ENCODE measurements at regions not wholly inside any gene's neighbourhood (a gene's known extent, or its start where the extent isn't known, plus 50 kb on each side); places are given as distances from the start of the nearest gene placed in this dataset.

- TF ChIP-seq CTCF (conservative IDR thresholded peaks at IDR 0.05; ENCODE audit: low read depth, low read length): no peak
- TF ChIP-seq EZH2 (IDR thresholded peaks at IDR 0.05; ENCODE audit: borderline replicate concordance, low read depth, low read length, poor library complexity, severe bottlenecking): no peak
- Histone ChIP-seq H3K27me3 (replicated peaks; ENCODE audit: insufficient read depth, low read depth, low read length, poor library complexity) (no peaks in the 10 kb centered on the region), H3K36me3 (ENCODE audit: insufficient read depth, low read length, poor library complexity, severe bottlenecking) (no peaks in the 10 kb centered on the region), H3K9me3 (ENCODE audit: low read depth, low read length, poor library complexity, severe bottlenecking) (no peaks in the 10 kb centered on the region), H3K4me3 (ENCODE audit: low read depth, low read length, poor library complexity, severe bottlenecking) (no peak overlapping the region), H3K27ac (ENCODE audit: low read depth, low read length, poor library complexity, severe bottlenecking) (no peak overlapping the region), H3K4me1 (ENCODE audit: insufficient read depth, low read length, poor library complexity, severe bottlenecking) (no peaks in the 10 kb centered on the region)
- BruUV-seq (replicated peaks): no TSS peak
- ChIA-PET POLR2A (ENCODE audit: low non-redundant PET) (no interaction called here), CTCF (no interaction called here)
- no peak for DNase-seq (ENCODE audit: low spot score)
- intact Hi-C loops (cut with micrococcal nuclease; ENCODE audit: unreplicated experiment): no loop called here
Observed at GRCh38 chr1:67919274-67920072, 86.2 kb upstream of the GNG12 start.

- Histone ChIP-seq H3K9me3 (ENCODE audit: low read depth, low read length, poor library complexity, severe bottlenecking) (no peaks in the 10 kb centered on the region), H3K4me1 (ENCODE audit: insufficient read depth, low read length, poor library complexity, severe bottlenecking) (no peaks in the 10 kb centered on the region), H3K36me3 (ENCODE audit: insufficient read depth, low read length, poor library complexity, severe bottlenecking) (no peaks in the 10 kb centered on the region), H3K4me3 (ENCODE audit: low read depth, low read length, poor library complexity, severe bottlenecking) (no peak overlapping the region), H3K27me3 (replicated peaks; ENCODE audit: insufficient read depth, low read depth, low read length, poor library complexity) (no peaks in the 10 kb centered on the region), H3K27ac (ENCODE audit: low read depth, low read length, poor library complexity, severe bottlenecking) (no peak overlapping the region)
- no TSS peak for BruUV-seq (replicated peaks)
- TF ChIP-seq EZH2 (IDR thresholded peaks at IDR 0.05; ENCODE audit: borderline replicate concordance, low read depth, low read length, poor library complexity, severe bottlenecking) (no peak), CTCF (conservative IDR thresholded peaks at IDR 0.05; ENCODE audit: low read depth, low read length) (no peak)
- no peak for DNase-seq (ENCODE audit: low spot score)
- ChIA-PET POLR2A (ENCODE audit: low non-redundant PET) (no interaction called here), CTCF (no interaction called here)
- intact Hi-C loops (cut with micrococcal nuclease; ENCODE audit: unreplicated experiment): no loop called here
Observed at GRCh38 chr1:67918067-67918466, 84.8 kb upstream of the GNG12 start.

- intact Hi-C loops (cut with micrococcal nuclease; ENCODE audit: unreplicated experiment): no loop called here
- no peak overlapping the region for H3K4me3 ChIP-seq (ENCODE audit: low read depth, low read length, poor library complexity, severe bottlenecking)
- BruUV-seq (replicated peaks): no TSS peak
- H3K4me1 ChIP-seq (ENCODE audit: insufficient read depth, low read length, poor library complexity, severe bottlenecking): no peaks in the 10 kb centered on the region
- DNase-seq (ENCODE audit: low spot score): no peak
- TF ChIP-seq CTCF (conservative IDR thresholded peaks at IDR 0.05; ENCODE audit: low read depth, low read length) (no peak), EZH2 (IDR thresholded peaks at IDR 0.05; ENCODE audit: borderline replicate concordance, low read depth, low read length, poor library complexity, severe bottlenecking) (no peak)
- no peaks in the 10 kb centered on the region for H3K36me3 ChIP-seq (ENCODE audit: insufficient read depth, low read length, poor library complexity, severe bottlenecking)
- H3K27me3 ChIP-seq (replicated peaks; ENCODE audit: insufficient read depth, low read depth, low read length, poor library complexity): no peaks in the 10 kb centered on the region
- H3K27ac ChIP-seq (ENCODE audit: low read depth, low read length, poor library complexity, severe bottlenecking): no peak overlapping the region
- no peaks in the 10 kb centered on the region for H3K9me3 ChIP-seq (ENCODE audit: low read depth, low read length, poor library complexity, severe bottlenecking)
- CTCF ChIA-PET: no interaction called here
- POLR2A ChIA-PET (ENCODE audit: low non-redundant PET): no interaction called here
Observed at GRCh38 chr1:67917006-67917405, 83.7 kb upstream of the GNG12 start.
